ENCODE measurements at regions not wholly inside any gene's neighbourhood (a gene's known extent, or its start where the extent isn't known, plus 50 kb on each side); places are given as distances from the start of the nearest gene placed in this dataset.

DNA sequence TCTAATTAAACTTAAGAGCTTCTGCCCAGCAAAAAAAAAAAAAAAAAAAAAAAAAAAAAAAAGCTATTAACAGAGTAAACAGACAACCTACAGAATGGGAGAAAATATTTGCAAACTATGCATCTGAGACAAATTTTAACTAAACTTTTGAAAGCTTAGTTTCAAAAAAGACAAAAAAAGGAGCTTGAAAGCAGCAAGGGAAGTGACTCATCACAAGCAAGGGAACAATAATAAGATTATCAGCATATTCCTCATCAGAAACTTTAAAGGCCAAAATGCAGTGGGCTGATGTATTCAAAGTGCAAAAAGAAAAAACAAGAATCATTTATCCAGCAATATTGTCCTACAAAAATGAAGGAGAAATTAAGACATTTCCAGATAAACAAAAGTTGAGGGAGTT lies 158.6 kb downstream of the RNF144B start (continued):
- no peak for TF ChIP-seq PKNOX1 (IDR thresholded peaks at IDR 0.05)
- no peak for TF ChIP-seq TCF7 (IDR thresholded peaks at IDR 0.05; ENCODE audit: borderline replicate concordance)
- no peak for TF ChIP-seq MEF2B (IDR thresholded peaks at IDR 0.05; ENCODE audit: partially characterized antibody, poor library complexity, severe bottlenecking)
- TF ChIP-seq MTA2 (IDR thresholded peaks at IDR 0.05; ENCODE audit: low read depth) = no peak

- H3K27me3 ChIP-seq (replicated peaks in 1 of 2; ENCODE audit: control insufficient read depth in 2 of 2, insufficient read depth in 2 of 2, low read length in 1 of 2) = no peaks in the 10 kb centered on the region
- DNase-seq (ENCODE audit: low read depth, low spot score) (no peak), ATAC-seq (no peak), FAIRE-seq (no peak)
- ChIA-PET POLR2A (no interaction called here), CTCF (interaction anchor here (0.6 to 1.8 kb wide), 2 partner anchors 45 to 262 kb away, joined by 3 to 6 read pairs; no protein-coding TSS in a partner anchor), RAD21 (ENCODE audit: unreplicated experiment) (no interaction called here), SMC1A (ENCODE audit: uncharacterized antibody, unreplicated experiment) (no interaction called here)
- in situ Hi-C loops (cut with MboI) (no loop called here), intact Hi-C loops (cut with micrococcal nuclease; ENCODE audit: unreplicated experiment) (no loop called here)
- no peaks in the 10 kb centered on the region for H3K79me2 ChIP-seq (ENCODE audit: control insufficient read depth, insufficient read depth, low read length)
- H3K4me2 ChIP-seq (ENCODE audit: control insufficient read depth, insufficient read depth) = no peak overlapping the region
- no peak for TF ChIP-seq YY1 (IDR thresholded peaks at IDR 0.05; ENCODE audit: low read depth, low read length)
- no peak for TF ChIP-seq MEF2B (IDR thresholded peaks at IDR 0.05; ENCODE audit: partially characterized antibody, poor library complexity, severe bottlenecking)
- WGBS (ENCODE audit: insufficient coverage, insufficient replicate concordance, low lambda C conversion rate, missing lambda C conversion rate) = 49% methylated on average over 3 of the region's 3 CpGs
- no peaks in the 10 kb centered on the region for H3K36me3 ChIP-seq (ENCODE audit: control insufficient read depth in 2 of 2, insufficient read depth in 2 of 2, low read length in 1 of 2)
- H2AFZ ChIP-seq (ENCODE audit: control insufficient read depth, low read depth, low read length) = no peak overlapping the region
- no peak overlapping the region for H3K27ac ChIP-seq (ENCODE audit: control insufficient read depth, insufficient read depth)
- no peaks in the 10 kb centered on the region for H3K4me1 ChIP-seq (ENCODE audit: control insufficient read depth, insufficient read depth, low read length)
- H3K9ac ChIP-seq (ENCODE audit: control insufficient read depth, insufficient read depth, low read length) = no peak overlapping the region
- no peaks in the 10 kb centered on the region for H4K20me1 ChIP-seq (ENCODE audit: control insufficient read depth, insufficient read depth)
- BruUV-seq (replicated peaks) = no TSS peak
- no peak overlapping the region for H3K4me3 ChIP-seq
- H3K9me3 ChIP-seq (replicated peaks; ENCODE audit: control insufficient read depth, insufficient read depth, low read length) = no peaks in the 10 kb centered on the region
Measured at GRCh38 chr6:18550119-18550518, 163.0 kb downstream of the RNF144B start.

DNA sequence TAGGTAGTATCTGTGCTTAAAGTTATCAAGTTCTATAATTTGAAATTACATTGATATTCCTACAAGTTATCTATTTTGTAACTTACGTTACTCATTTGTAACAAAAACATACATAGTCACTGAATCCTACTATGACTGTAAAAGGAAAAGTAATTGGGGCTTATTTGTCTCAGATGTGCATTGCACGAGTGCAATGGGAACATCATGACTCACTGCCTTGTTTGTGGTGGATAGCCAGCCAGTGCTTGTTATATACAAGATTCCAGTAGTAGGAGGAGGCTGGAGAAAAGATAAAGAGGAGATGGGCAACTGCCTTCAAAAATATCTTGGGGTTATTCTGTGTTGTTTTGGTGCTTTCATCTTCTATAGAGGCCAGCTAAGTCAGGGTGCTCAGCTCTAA lies 164.1 kb downstream of the RNF144B start:
- ChIA-PET RAD21 (ENCODE audit: unreplicated experiment) (no interaction called here), SMC1A (ENCODE audit: uncharacterized antibody, unreplicated experiment) (interaction anchor here (0.5 kb wide), 1 partner anchor 503 kb away, joined by 3 read pairs; no protein-coding TSS in a partner anchor), CTCF (interaction anchor here (1.8 kb wide), 1 partner anchor 44 kb away, joined by 6 read pairs; no protein-coding TSS in a partner anchor), POLR2A (no interaction called here)
- intact Hi-C loops (cut with micrococcal nuclease; ENCODE audit: unreplicated experiment) = no loop called here
- Histone ChIP-seq H3K9me3 (replicated peaks; ENCODE audit: control insufficient read depth, insufficient read depth, low read length) (no peaks in the 10 kb centered on the region), H3K4me2 (ENCODE audit: control insufficient read depth, insufficient read depth) (no peak overlapping the region), H3K27me3 (replicated peaks in 1 of 2; ENCODE audit: control insufficient read depth in 2 of 2, insufficient read depth in 2 of 2, low read length in 1 of 2) (no peaks in the 10 kb centered on the region), H3K79me2 (ENCODE audit: control insufficient read depth, insufficient read depth, low read length) (no peaks in the 10 kb centered on the region), H3K36me3 (ENCODE audit: control insufficient read depth in 2 of 2, insufficient read depth in 2 of 2, low read length in 1 of 2) (no peaks in the 10 kb centered on the region), H3K4me3 (no peak overlapping the region), H2AFZ (ENCODE audit: control insufficient read depth, low read depth, low read length) (no peak overlapping the region), H3K9ac (ENCODE audit: control insufficient read depth, insufficient read depth, low read length) (no peak overlapping the region), H3K27ac (ENCODE audit: control insufficient read depth, insufficient read depth) (no peak overlapping the region), H3K4me1 (ENCODE audit: control insufficient read depth, insufficient read depth, low read length) (no peaks in the 10 kb centered on the region), H4K20me1 (ENCODE audit: control insufficient read depth, insufficient read depth) (no peaks in the 10 kb centered on the region)
- FAIRE-seq = no peak
- BruUV-seq (replicated peaks) = no TSS peak
- no peak for ATAC-seq
- no peak for DNase-seq (ENCODE audit: low read depth, low spot score)
- no peak for TF ChIP-seq BMI1 (IDR thresholded peaks at IDR 0.05; ENCODE audit: borderline replicate concordance)
- TF ChIP-seq NR2F1 (conservative IDR thresholded peaks at IDR 0.05) = no peak
- no peak for TF ChIP-seq KLF5 (IDR thresholded peaks at IDR 0.05; ENCODE audit: partially characterized antibody)
- TF ChIP-seq RCOR1 (conservative IDR thresholded peaks at IDR 0.05; ENCODE audit: low read depth, low read length) = no peak
- no peak for TF ChIP-seq USF2 (IDR thresholded peaks at IDR 0.05; ENCODE audit: borderline replicate concordance, low read depth, low read length)
- no peak for TF ChIP-seq ATF7 (IDR thresholded peaks at IDR 0.05; ENCODE audit: low read depth)
- no peak for TF ChIP-seq SMAD5 (IDR thresholded peaks at IDR 0.05; ENCODE audit: low read depth)
- no peak for TF ChIP-seq KDM1A (IDR thresholded peaks at IDR 0.05; ENCODE audit: borderline replicate concordance)
- WGBS (ENCODE audit: insufficient coverage, insufficient replicate concordance, low lambda C conversion rate, missing lambda C conversion rate) = 0% methylated on average over 2 of the region's 2 CpGs
- in situ Hi-C loops (cut with MboI) = no loop called here

All from GM12878 (cell line).